ENCODE measurements at regions not wholly inside any gene's neighbourhood (a gene's known extent, or its start where the extent isn't known, plus 50 kb on each side); places are given as distances from the start of the nearest gene placed in this dataset.
"Not testable (repeated sequence)": the region's sequence is repeated elsewhere in the genome, so short reads cannot be mapped to it uniquely, and the experiment has no call there.

- DNase-seq (ENCODE audit: low spot score), result no peak
Observed at GRCh38 chr14:104250175-104250574, 111.8 kb downstream of the KIF26A start.

GRCh38 chr14:104252256-104253215 lies 114.1 kb downstream of the KIF26A start:
- DNase-seq (ENCODE audit: low spot score), result no peak

- no peak for DNase-seq (ENCODE audit: low spot score)
Observed at GRCh38 chr14:104253223-104253822, 114.9 kb downstream of the KIF26A start.

GRCh38 chr14:104253901-104254353 lies 115.5 kb downstream of the KIF26A start:
- DNase-seq (ENCODE audit: low spot score), result no peak

GRCh38 chr14:104254735-104255400 lies 116.5 kb downstream of the KIF26A start:
- no peak for DNase-seq (ENCODE audit: low spot score)

- no peak for DNase-seq (ENCODE audit: low spot score)
Observed at GRCh38 chr14:104256025-104256424, 117.6 kb downstream of the KIF26A start.

- no peak for DNase-seq (ENCODE audit: low spot score)
Observed at GRCh38 chr14:104262515-104263514, 124.4 kb downstream of the KIF26A start.

- DNase-seq (ENCODE audit: low spot score), result no peak
Observed at GRCh38 chr14:104263675-104264358, 125.4 kb downstream of the KIF26A start.

- no peak for DNase-seq (ENCODE audit: low spot score)
Observed at GRCh38 chr14:104264495-104265265, 126.3 kb downstream of the KIF26A start.

- no peak for DNase-seq (ENCODE audit: low spot score)
Observed at GRCh38 chr14:104265918-104266630, 127.7 kb downstream of the KIF26A start.

- DNase-seq (ENCODE audit: low spot score), result no peak
Observed at GRCh38 chr14:104266631-104267575, 128.5 kb downstream of the KIF26A start.

- DNase-seq (ENCODE audit: low spot score), result no peak
Observed at GRCh38 chr14:104267895-104268294, 129.5 kb downstream of the KIF26A start.

GRCh38 chr14:104268295-104268694 lies 129.9 kb downstream of the KIF26A start:
- no peak for DNase-seq (ENCODE audit: low spot score)

GRCh38 chr14:104268725-104269436 lies 130.5 kb downstream of the KIF26A start:
- no peak for DNase-seq (ENCODE audit: low spot score)

GRCh38 chr14:104269511-104270241 lies 131.3 kb downstream of the KIF26A start:
- not testable (repeated sequence) for DNase-seq (ENCODE audit: low spot score)

- no peak for DNase-seq (ENCODE audit: low spot score)
Observed at GRCh38 chr14:104271391-104271790, 133.0 kb downstream of the KIF26A start.

GRCh38 chr14:104274806-104275205 lies 136.4 kb downstream of the KIF26A start:
- no peak for DNase-seq (ENCODE audit: low spot score)

Data from globus pallidus (tissue), 1 donor.